Nephron (organoid): ENCODE measurements at regions not wholly inside any gene's neighbourhood (a gene's known extent, or its start where the extent isn't known, plus 50 kb on each side); places are given as distances from the start of the nearest gene placed in this dataset.

Source experiments
- H3K27ac Mint-ChIP-seq, 3 experiments: 2 replicates each; pipeline ENCODE4 v1.8.0; 2020; ENCODE audit warnings: mixed read lengths in 3 of 3, mild to moderate bottlenecking in 2 of 3, moderate library complexity in 1 of 3
- H3K27me3 Mint-ChIP-seq: 2 replicates; pipeline ENCODE4 v1.8.0; 2021; ENCODE audit warnings: low read depth, mild to moderate bottlenecking, moderate library complexity, mixed read lengths
- H3K36me3 Mint-ChIP-seq: 2 replicates; pipeline ENCODE4 v1.8.0; 2020; ENCODE audit warnings: low read depth, mixed read lengths
- H3K4me1 Mint-ChIP-seq: 2 replicates; pipeline ENCODE4 v1.8.0; 2020; ENCODE audit warnings: mixed read lengths
- H3K4me3 Mint-ChIP-seq, 3 experiments: 2 replicates each; pipeline ENCODE4 v1.8.0; 2020; ENCODE audit warnings: mild to moderate bottlenecking in 3 of 3, mixed read lengths in 3 of 3, moderate library complexity in 2 of 3
- H3K9me3 Mint-ChIP-seq: 2 replicates; pipeline ENCODE4 v1.8.0; 2020; ENCODE audit warnings: mixed read lengths
- CTCF ChIP-seq, 3 experiments: fragments of 200-600 bp; sonication (generic); IDR thresholded peaks; one replicate each; pipeline ENCODE4 v1.5.0; 2021; ENCODE audit warnings: antibody characterized with exemption in 3 of 3; ENCODE audit not compliant: unreplicated experiment in 3 of 3

- no peak for TF ChIP-seq CTCF (IDR thresholded peaks at IDR 0.05; ENCODE audit: unreplicated experiment in 3 of 3)
- no peaks in the 10 kb centered on the region for H3K36me3 Mint-ChIP-seq
- no peak overlapping the region for H3K4me3 Mint-ChIP-seq
- H3K9me3 Mint-ChIP-seq: peaks cover 2% of the 10 kb centered on the region
- H3K27me3 Mint-ChIP-seq: no peaks in the 10 kb centered on the region
- H3K27ac Mint-ChIP-seq: no peak overlapping the region
- H3K4me1 Mint-ChIP-seq: no peaks in the 10 kb centered on the region
These were observed 106.8 kb upstream of the BCL2L14 start for GRCh38 chr12:11963841-11964471.

GRCh38 chr12:11965258-11965910 is 105.4 kb upstream of the BCL2L14 start:
- Mint-ChIP-seq H3K4me1 (no peaks in the 10 kb centered on the region), H3K27ac (no peak overlapping the region), H3K9me3 (peaks cover 5% of the 10 kb centered on the region), H3K36me3 (no peaks in the 10 kb centered on the region), H3K27me3 (no peaks in the 10 kb centered on the region), H3K4me3 (no peak overlapping the region)
- TF ChIP-seq CTCF (IDR thresholded peaks at IDR 0.05; ENCODE audit: unreplicated experiment in 3 of 3): no peak

GRCh38 chr12:11967376-11968047 is 103.2 kb upstream of the BCL2L14 start:
- H3K27me3 Mint-ChIP-seq: no peaks in the 10 kb centered on the region
- TF ChIP-seq CTCF (IDR thresholded peaks at IDR 0.05; ENCODE audit: unreplicated experiment in 3 of 3): no peak
- H3K4me1 Mint-ChIP-seq: no peaks in the 10 kb centered on the region
- H3K4me3 Mint-ChIP-seq: no peak overlapping the region
- H3K36me3 Mint-ChIP-seq: no peaks in the 10 kb centered on the region
- no peak overlapping the region for H3K27ac Mint-ChIP-seq
- H3K9me3 Mint-ChIP-seq: peaks cover 5% of the 10 kb centered on the region

GRCh38 chr12:11968048-11968383 is 102.7 kb upstream of the BCL2L14 start:
- Mint-ChIP-seq H3K9me3 (peaks cover 5% of the 10 kb centered on the region), H3K4me1 (no peaks in the 10 kb centered on the region), H3K36me3 (no peaks in the 10 kb centered on the region), H3K4me3 (no peak overlapping the region), H3K27ac (no peak overlapping the region), H3K27me3 (no peaks in the 10 kb centered on the region)
- TF ChIP-seq CTCF (IDR thresholded peaks at IDR 0.05; ENCODE audit: unreplicated experiment in 3 of 3): no peak

- no peak for TF ChIP-seq CTCF (IDR thresholded peaks at IDR 0.05; ENCODE audit: unreplicated experiment in 3 of 3)
- H3K9me3 Mint-ChIP-seq: peaks cover 5% of the 10 kb centered on the region
- H3K27ac Mint-ChIP-seq: no peak overlapping the region
- H3K27me3 Mint-ChIP-seq: no peaks in the 10 kb centered on the region
- H3K4me3 Mint-ChIP-seq: no peak overlapping the region
- no peaks in the 10 kb centered on the region for H3K4me1 Mint-ChIP-seq
- no peaks in the 10 kb centered on the region for H3K36me3 Mint-ChIP-seq
These were observed 102.2 kb upstream of the BCL2L14 start for GRCh38 chr12:11968516-11968915.
